Pons (tissue), 1 donor: ENCODE measurements at regions not wholly inside any gene's neighbourhood (a gene's known extent, or its start where the extent isn't known, plus 50 kb on each side); places are given as distances from the start of the nearest gene placed in this dataset.
"Not testable (repeated sequence)": the region's sequence is repeated elsewhere in the genome, so short reads cannot be mapped to it uniquely, and the experiment has no call there.

ENCODE experiments used
- DNase-seq: peaks from one replicate; pipeline ENCODE4 v3.0.0-alpha.2; 2016; ENCODE audit warnings: low spot score

- DNase-seq: no peak
Measured at GRCh38 chr2:200102971-200103370, 147.6 kb downstream of the MAIP1 start.

DNA sequence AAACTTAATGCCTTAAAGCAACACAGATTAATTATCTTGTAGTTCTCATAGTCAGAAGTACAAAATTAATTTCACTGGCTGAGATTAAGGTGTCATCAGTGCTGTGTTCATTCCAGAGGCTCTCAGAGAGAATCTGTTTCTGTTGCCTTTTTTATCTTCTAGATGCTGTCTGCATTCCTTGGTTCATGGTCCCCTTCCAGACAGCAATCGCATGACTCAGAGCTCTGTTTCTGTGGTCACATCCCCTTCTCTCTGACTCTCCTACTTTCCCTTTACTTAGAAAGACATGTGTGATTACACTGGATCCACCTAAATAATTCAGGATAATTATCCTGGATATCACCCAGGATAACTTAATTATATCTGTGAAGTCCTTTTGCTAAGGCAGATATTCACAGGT, 148.6 kb downstream of the MAIP1 start:
- no peak for DNase-seq

GRCh38 chr2:200107514-200108217, 152.3 kb downstream of the MAIP1 start:
- DNase-seq: no peak

DNA sequence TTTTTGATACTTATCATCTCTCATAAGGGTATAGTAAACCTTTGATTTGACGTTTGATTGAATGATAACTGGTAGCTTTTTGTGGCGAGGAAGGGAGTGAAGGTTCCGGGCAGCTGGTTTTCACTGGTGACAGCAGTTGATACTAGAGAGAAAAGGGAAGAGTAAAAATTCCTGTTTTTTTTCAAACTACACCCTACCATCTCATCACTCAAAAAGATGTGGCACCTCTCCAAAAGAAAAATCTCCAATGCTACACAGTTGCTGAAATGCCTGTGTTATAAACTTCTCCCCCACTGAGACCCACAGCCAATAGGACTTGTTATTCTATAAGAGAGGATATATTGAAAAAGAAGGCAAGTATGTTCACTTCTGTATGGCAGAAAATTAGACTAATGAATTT, 154.0 kb downstream of the MAIP1 start:
- no peak for DNase-seq

GRCh38 chr2:200110381-200110780, 155.0 kb downstream of the MAIP1 start:
- DNase-seq: no peak

DNA sequence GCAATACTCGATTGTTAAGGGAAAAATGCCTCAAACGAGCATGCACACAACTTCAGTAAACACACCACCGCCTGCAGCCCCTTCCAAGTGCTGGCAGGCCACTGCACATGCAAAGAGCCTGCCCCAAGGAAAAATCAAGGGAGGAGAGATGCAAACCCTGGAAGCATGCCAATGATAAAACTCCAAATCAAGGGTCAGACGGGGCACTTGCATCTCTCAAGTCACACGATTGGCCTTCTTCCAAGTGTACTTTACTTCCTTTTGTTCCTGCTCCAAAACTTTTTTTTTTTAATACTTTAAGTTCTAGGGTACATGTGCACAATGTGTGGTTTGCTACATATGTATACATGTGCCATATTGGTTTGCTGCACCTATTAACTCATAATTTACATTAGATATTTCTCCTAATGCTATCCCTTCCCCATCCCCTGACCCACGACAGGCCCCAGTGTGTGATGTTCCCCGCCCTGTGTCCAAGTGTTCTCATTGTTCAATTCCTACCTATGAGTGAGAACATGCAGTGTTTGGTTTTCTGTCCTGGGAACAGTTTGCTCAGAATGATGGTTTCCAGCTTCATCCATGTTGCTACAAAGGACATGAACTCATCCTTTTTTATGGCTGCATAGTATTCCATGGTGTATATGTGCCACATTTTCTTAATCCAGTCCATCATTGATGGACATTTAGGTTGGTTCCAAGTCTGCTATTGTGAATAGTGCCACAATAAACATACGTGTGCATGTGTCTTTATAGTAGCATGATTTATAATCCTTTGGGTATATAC, 157.8 kb downstream of the MAIP1 start:
- not testable (repeated sequence) for DNase-seq

- no peak for DNase-seq
Measured at GRCh38 chr2:200119236-200119635, 163.9 kb downstream of the MAIP1 start.

- no peak for DNase-seq
Measured at GRCh38 chr2:200121931-200122330, 166.5 kb downstream of the MAIP1 start.

- DNase-seq: no peak
Measured at GRCh38 chr2:200122683-200123082, 167.3 kb downstream of the MAIP1 start.

- not testable (repeated sequence) for DNase-seq
Measured at GRCh38 chr2:200124665-200125368, 169.4 kb downstream of the MAIP1 start.

GRCh38 chr2:200125444-200126284, 170.3 kb downstream of the MAIP1 start:
- DNase-seq: no peak

DNA sequence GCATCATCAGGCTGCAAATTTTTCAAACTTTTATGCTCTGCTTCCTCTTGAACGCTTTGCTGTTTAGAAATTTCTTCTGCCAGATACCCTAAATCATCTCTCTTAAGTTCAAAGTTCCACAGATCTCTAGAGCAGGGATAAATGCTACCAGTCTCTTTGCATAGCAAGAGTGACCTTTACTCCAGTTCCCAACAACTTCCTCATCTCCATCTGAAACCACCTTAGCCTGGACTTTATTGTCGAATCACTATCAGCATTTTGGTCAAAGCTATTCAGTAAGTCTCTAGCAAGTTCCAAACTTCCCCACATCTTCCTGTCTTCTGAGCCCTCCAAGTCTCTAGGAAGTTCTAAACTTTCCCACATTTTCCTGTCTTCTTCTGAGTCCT, 170.9 kb downstream of the MAIP1 start:
- not testable (repeated sequence) for DNase-seq

- DNase-seq: not testable (repeated sequence)
Measured at GRCh38 chr2:200126680-200127079, 171.3 kb downstream of the MAIP1 start.

DNA sequence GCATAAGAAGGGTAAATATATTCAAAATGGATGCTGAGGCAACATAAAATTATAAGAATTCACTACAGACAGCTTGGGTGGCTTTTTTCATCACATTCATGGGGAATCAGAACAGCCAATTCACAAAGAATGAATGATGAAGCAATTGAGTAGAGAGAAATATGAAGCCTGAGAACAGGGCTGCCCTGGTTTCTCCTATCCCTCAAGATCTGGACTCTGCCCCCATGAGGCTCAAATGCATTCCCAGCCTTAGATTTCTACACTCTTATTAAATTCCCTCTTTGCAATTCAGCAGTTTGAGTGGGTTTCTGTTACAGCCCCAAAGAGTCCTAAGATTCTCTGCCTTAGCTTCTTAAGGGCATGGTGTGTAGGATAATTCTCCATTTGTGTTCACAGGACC, 172.5 kb downstream of the MAIP1 start:
- no peak for DNase-seq

GRCh38 chr2:200128296-200128695, 172.9 kb downstream of the MAIP1 start:
- no peak for DNase-seq

GRCh38 chr2:200129721-200130462, 174.5 kb downstream of the MAIP1 start:
- no peak for DNase-seq

- DNase-seq: no peak
Measured at GRCh38 chr2:200130762-200131166, 175.4 kb downstream of the MAIP1 start.

- DNase-seq: no peak
Measured at GRCh38 chr2:200131307-200131706, 175.2 kb upstream of the SPATS2L start.

DNA sequence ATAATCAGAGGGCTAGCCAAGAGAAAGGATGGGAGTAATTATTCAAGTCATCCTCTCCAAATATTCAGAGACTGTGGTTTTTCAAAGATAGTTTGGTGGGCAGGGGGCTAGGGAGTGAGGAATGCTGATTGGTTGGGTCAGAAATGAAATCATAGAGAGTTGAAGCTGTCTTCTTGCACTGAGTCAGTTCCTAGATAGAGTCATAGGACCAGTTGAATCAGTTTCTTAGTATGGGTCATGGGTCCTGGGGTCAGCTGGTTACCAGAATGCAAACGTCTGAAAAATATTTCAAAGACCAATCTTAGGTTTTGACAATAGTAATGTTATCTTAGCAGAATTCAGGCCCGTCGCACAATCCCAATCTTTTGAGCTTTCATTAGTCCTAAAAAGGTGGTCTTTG, 171.4 kb upstream of the SPATS2L start:
- no peak for DNase-seq

GRCh38 chr2:200136655-200137054, 169.8 kb upstream of the SPATS2L start:
- no peak for DNase-seq

- DNase-seq: no peak
Measured at GRCh38 chr2:200137271-200137670, 169.2 kb upstream of the SPATS2L start.
